Activated T-cell treated with anti-CD3 and anti-CD28 coated beads for 48 hours (primary cell): ENCODE measurements at regions not wholly inside any gene's neighbourhood (a gene's known extent, or its start where the extent isn't known, plus 50 kb on each side); places are given as distances from the start of the nearest gene placed in this dataset.
A peak's percentile ranks its signal among the peaks of the same experiment; 100 is the strongest.

ENCODE experiments used
- DNase-seq: peaks from one replicate; pipeline ENCODE4 v3.0.0-alpha.2; 2020; ENCODE audit warnings: low read depth

DNA sequence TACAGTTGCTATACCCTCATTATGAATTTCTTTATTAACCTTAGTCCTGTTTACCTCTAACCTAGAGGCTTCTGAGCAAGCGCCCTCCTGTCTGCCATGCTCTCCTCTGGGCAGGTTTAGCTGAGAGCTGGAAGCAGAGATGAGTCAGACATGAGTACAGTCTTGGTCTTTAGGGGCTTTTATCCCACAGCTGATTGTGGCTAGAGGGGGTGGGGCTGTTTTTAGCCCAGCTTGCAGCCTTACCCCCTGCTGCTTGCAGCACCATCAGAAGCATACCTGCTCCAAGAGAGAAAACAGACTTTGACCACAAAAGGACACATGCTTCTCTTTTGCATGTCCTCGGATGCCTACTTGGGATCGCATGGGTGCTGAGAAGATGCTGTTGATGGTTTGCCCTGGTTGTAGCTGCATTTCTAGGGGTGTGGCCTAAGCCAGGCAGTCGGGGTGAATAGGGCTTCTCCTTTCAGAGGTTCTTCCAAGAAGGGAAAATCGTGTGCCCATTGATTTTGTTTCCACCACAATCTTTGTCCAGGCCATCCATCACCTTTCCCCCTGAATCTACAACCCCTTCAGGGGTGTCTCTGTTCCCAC is 115.0 kb upstream of the LGALSL start:
- DNase-seq: no peak

DNA sequence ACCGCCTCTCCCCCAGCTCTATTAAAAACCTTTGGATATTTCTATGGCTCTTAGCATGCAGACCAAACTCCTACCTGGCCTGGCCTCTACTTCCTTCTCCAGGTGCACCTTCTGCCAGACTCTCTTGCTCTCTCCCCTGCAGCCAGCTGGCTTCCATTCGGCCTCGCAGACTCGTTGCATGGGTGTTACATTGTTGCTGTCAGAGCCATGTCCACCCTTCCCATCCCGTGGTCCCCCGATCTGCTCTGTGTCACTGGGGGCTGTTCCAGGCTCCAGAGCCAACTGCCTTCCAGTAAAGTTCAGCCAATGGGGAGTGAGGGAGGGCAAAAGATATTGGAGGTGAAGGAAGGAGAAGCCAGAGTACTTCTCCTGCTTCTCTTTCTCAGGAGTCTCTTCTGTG is 112.5 kb upstream of the LGALSL start:
- no peak for DNase-seq

- DNase-seq: no peak
These were observed 111.5 kb upstream of the LGALSL start for GRCh38 chr2:64342195-64343099.

- DNase-seq: no peak
These were observed 108.9 kb upstream of the LGALSL start for GRCh38 chr2:64344999-64345576.

- DNase-seq: no peak
These were observed 108.0 kb upstream of the LGALSL start for GRCh38 chr2:64345998-64346397.

DNA sequence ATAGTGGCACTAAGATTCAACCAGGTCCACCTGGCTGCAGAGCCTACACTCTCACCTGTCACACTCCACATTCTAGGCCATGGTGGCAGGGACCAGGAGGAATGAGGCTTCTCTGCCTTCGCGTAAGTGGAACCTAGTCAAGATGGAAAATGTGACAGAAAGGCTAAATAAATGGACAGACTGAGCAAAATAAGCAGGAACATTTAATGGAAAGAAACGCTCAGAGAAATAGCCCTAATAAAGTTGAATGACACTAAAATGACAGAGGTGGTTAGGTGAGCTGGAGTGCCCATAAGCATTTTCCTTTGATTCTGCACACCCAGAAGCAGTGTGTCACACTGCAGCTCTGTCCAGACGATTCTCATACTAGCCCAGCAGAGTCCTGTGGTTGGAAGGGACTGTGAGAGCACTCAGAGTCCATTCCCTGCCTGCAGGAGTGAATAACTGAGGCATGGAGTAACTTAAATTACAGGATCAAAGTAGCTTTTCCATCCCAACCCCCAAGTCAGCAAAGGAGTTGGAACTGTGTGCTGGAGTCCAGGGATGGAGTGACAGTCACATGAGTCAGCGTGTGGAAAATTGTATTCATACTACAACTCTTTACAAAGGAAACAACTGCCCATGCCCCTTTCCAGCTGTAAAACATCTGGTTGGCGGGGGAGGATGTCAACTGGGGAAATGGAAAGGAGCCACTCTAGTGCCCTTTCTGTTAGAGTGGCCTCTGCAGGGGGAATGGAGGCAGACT is 105.4 kb upstream of the LGALSL start:
- DNase-seq: no peak

DNA sequence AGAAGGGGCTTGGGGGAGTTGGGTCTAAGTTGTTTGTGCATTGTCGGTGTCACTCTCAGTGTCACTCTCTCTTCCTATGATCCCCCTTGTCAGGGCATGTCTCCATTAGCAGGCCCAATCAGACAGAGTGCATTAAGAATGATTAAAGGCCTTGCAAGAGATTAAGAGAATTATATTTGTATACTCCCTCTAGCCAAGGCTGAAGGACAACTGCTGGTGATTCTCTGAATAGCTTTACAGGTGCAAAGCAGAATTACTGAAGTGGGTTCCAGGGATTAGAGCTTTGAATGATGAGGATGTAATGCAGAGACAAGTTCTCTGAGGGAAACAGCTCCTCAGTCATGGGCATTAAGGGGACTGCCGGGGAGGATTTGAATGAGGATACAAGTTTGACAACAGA is 104.8 kb upstream of the LGALSL start:
- DNase-seq: no peak

DNA sequence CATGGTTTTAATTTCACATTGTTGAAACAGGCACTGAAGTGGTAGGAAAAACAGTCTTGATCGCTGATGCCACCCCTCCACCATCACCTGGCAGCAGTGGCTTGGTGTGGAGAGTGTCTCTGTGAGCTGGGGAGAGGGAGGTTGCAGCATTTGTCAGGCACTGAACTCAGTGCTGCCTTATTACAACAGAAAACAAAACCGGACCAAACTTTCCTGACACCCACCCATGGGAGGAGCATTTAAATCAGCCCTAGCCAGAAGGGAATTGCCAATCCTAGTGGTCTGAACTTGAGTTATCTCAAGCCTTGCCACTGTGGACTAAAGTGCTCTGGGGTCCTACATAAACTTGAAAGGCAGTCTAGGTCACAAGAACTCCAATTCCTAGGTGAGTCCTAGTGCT is 103.0 kb upstream of the LGALSL start:
- no peak for DNase-seq

GRCh38 chr2:64352292-64352691 is 101.7 kb upstream of the LGALSL start:
- DNase-seq: no peak

- no peak for DNase-seq
These were observed 98.9 kb upstream of the LGALSL start for GRCh38 chr2:64354857-64355680.

GRCh38 chr2:64356906-64357305 is 97.1 kb upstream of the LGALSL start:
- no peak for DNase-seq

GRCh38 chr2:64359171-64359891 is 94.6 kb upstream of the LGALSL start:
- no peak for DNase-seq

DNA sequence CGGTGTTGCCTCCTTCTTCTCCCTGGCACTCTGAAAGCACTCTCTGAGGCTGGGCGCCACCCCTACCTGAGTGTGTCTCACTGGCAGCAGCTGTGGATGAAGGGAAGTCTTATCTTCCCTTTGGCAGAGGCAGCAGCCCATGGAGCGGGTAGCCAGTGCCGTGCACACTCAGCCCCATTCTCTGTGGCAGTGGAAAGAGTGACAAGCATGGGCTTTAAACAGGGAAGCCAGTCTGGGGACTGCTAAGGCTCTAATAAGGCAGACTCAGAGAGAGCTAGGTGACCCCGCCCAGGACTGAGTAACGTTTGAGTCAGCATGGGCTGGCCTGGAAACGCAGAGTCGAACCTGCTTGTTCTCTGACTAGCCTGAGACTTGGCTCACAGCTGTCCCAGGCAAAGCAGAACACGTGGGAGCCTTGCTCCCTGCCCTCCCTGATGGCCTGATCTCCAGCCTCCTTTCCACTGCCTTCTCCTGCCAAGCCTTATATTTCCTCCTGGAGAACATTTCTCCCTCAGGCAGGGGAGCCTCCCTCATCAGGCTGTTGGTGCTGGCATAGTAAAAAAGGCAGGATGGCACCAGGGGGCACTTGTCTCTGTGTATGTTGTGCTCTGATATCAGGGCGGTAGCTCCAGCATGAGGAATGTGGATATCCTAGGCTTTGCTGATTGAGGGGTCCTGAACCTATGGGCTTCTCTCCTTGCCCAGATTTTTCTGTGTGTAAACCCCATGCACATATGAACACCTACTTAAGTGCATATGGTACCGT is 93.9 kb upstream of the LGALSL start:
- peak; percentile 66 for DNase-seq

DNA sequence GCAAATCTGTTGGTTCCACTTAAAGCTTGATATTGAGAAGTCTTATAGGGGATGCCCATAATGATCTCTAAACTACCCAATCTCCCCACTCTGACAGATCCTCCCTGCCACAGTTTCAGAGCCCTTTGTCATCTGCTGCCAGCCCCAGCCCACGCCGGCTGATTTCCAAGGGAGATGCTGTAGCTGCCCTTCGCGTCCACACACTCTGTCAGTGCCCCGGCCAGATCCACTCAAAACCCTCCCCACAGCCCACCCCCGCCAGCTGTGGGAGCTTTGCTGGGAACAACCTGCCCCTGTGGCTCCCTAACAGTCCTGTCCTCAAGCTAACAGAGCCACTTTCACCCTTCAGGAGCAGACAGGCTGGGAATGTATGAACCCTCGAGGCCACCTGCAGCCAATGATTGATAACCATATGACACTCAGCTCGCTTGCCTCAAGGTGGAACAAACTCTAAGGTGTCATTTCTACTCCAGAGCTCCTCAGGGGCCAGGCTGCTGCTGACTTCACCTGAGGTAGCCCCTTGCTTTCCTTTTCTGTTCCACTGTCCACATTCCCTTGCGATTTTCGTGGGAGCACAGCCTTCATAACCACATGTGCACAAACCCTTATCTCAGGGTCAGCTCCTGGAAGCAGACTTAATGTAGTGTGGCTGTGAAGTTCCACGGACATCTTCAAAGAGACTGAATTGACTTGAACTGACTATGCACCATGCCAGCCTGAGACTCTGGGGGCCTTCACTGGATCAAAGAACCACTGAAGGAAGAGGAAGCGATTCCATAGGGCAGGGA is 92.6 kb upstream of the LGALSL start:
- DNase-seq: no peak

DNA sequence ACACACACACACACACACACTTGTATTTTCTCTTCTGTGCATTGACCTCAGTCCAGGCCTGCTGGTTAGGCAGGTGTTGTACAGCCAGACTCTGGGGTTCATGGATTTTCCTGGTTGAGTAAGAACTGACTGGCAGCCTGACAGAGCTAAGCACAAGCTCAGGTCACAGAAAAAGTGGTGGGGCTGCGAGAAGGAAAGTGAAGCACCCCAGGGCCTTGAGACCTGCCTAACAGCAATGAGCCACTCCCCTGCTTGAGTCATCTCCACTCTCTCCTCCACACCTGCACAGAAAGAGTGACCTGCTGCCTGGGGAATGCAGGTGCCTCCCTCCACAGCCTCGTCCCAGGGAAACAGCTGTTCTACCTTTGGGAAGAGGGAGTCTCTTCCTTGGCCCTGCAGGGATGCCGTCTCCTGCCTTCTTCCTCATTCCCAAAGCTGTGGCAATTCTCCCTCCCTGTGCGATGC is 91.4 kb upstream of the LGALSL start:
- no peak for DNase-seq

DNA sequence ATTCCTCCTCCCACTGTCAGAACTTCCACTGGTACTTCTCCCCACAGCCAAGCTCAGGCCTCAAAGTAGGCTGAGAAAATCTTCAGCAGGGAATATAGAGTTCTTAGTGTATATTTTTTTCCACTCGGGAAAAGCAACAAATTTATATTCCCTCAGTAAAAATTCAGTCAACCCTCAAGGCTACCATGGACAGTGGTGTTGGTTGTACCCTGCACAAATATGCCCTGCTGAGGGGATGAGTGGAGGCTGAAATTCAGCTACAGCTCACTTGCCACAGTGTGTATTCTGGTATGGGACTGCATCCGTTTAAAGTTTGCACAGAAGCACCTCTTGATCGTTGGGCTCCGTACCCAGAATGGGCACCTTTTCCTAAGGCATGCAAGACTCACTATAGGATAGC is 90.8 kb upstream of the LGALSL start:
- no peak for DNase-seq

DNA sequence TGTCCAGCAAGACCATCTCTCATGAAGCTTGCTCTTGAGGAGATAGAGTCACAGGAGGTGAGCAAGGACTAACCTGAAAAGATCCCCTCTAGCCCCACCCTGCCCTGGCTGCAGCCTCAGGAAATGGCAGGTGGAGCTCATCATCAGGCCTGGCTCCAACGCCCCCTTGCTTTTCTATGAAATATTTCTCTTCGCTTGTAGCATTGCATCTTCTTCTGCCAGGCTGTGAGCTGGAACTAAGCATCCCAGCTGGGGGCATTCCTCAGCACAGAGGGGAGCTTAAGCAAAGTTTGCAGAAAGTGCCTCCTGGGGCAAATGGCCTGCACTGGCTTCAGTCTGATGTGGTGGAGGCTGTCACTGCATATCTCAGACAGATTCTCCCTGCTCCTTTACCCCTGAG is 90.1 kb upstream of the LGALSL start:
- no peak for DNase-seq

DNA sequence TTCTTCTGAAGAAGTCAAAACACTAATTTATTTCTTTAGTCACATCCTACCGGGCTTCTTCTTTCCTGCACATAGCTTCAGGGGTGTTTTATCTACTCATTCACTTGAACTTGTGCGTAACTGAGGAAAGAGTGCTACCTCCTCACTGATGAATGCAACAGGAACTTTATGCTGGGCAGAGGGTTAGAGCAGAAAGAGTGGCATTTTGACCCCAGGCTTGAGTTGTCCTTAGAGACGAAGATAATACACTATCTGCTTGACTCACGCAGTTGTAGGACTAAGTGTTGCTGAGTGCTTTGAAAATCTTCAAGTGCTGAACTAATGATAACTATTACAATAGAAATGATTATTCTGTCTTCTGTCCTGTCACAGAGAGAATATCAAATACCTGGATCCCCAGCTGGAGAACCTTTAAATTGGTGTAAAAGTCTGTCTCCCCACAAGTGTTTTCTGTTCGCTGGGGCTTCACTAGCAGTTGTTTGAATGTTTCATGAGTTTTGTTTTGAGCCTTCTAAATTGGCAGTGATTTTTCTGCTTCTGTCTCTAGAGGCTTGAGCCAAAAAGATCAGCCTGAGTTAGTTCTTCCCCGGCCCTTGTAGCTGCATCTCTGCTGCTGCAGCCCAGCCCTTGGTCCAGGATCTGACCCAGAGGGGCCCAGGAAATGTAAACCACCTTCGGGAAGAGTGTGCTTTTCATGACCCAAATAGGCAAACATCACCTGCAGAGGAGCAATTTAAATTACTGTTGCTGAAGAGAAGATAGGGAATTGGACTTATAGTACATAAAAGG is 86.3 kb upstream of the LGALSL start:
- DNase-seq: no peak

- DNase-seq: no peak
These were observed 84.3 kb upstream of the LGALSL start for GRCh38 chr2:64369706-64370105.
